Ishikawa (cell line): ENCODE measurements at regions not wholly inside any gene's neighbourhood (a gene's known extent, or its start where the extent isn't known, plus 50 kb on each side); places are given as distances from the start of the nearest gene placed in this dataset.

Experiments
- EP300 ChIP-seq: IDR thresholded peaks from 2 replicates; pipeline ENCODE4 v1.6.1; 2012; ENCODE audit warnings: borderline replicate concordance
- YY1 ChIP-seq: IDR thresholded peaks from 2 replicates; pipeline ENCODE4 v1.6.1; 2012; ENCODE audit warnings: low read depth

DNA sequence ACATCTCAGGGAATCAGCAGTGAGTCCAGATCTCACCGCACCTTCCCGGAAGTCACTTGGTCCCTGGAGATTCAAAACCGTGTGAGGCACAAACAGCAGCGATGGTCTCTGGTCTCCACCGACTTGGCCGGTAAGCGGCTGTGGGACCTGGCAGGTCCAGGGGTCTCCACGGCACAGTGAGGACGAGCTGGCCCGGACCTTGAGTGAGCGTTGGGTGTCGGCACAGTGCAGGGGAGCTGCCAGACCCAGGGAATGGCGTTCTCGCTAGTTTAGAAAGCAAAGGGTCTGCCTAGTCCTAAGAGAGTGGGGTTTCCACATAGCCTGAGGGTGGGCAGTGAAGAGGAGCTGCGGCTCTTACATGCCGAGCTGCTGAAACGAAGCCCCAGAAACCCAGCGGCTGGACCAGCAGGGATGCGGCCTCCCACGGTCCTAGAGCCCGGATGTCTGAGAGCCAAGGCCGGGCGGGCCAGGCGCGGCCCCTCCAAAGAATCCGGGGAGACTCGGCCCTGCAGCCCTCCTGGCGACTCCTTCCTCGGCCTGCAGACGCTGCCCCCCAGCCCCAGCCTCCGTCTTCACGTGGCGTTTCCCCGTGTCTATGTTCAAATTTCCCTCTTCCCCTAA is 185.0 kb downstream of the ERMARD start:
- TF ChIP-seq YY1 (no peak), EP300 (no peak)
